ENCODE measurements at regions not wholly inside any gene's neighbourhood (a gene's known extent, or its start where the extent isn't known, plus 50 kb on each side); places are given as distances from the start of the nearest gene placed in this dataset.

DNA sequence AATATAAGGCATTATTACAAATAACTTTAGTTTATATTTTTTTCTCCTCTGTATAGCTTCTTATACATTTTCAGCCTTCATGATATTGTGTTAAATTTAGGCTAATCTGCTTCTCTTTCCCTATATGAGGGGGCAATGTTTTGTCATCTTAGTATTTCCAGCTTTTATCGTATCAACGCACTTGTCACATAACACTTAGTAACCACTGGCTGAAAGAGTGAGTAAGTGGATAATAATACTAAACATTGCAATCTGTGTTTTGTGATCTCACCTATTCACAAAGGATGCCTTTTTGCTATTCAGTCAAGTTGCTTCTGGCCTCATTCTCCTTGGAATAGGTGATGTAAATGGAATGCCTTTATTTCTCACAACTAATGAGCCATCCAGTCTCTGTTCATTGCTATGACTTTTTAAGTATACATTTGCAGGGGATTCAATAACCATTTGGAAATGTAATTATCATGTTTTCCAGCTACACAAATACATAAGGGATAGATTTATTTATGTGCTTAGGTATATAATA is 260.9 kb downstream of the BMP4 start:
- no peak for TF ChIP-seq POLR2A (IDR thresholded peaks at IDR 0.05)
- TF ChIP-seq, protein P1, sequence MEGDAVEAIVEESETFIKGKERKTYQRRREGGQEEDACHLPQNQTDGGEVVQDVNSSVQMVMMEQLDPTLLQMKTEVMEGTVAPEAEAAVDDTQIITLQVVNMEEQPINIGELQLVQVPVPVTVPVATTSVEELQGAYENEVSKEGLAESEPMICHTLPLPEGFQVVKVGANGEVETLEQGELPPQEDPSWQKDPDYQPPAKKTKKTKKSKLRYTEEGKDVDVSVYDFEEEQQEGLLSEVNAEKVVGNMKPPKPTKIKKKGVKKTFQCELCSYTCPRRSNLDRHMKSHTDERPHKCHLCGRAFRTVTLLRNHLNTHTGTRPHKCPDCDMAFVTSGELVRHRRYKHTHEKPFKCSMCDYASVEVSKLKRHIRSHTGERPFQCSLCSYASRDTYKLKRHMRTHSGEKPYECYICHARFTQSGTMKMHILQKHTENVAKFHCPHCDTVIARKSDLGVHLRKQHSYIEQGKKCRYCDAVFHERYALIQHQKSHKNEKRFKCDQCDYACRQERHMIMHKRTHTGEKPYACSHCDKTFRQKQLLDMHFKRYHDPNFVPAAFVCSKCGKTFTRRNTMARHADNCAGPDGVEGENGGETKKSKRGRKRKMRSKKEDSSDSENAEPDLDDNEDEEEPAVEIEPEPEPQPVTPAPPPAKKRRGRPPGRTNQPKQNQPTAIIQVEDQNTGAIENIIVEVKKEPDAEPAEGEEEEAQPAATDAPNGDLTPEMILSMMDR (IDR thresholded peaks at IDR 0.05), result no peak

All from ovary (tissue), 3 donors.